IMR-90 (cell line): ENCODE measurements at regions not wholly inside any gene's neighbourhood (a gene's known extent, or its start where the extent isn't known, plus 50 kb on each side); places are given as distances from the start of the nearest gene placed in this dataset.

Source experiments
- ATAC-seq: fragments of 200-7000 bp; cut with Tn5 transposase; 2 replicates; pipeline ENCODE4 v1.9.1; 2020; ENCODE audit warnings: low read depth, mild to moderate bottlenecking, moderate library complexity
- BruUV-seq: library from RNA; stranded (reverse); fragments of 400-500 nt; replicated peaks from 2 replicates; lab custom pipeline; 2021; lab: Mats Ljungman, UMichigan
- CTCF ChIA-PET: fragments of 300-600 bp; formaldehyde crosslinking; extraction: SDS; loops from one replicate; lab custom pipeline; 2021; ENCODE audit warnings: antibody characterized with exemption; lab: Yijun Ruan, JAX
- POLR2A ChIA-PET: fragments of 300-600 bp; sonication (Branson Sonifier 250); formaldehyde crosslinking; loops from one replicate; lab custom pipeline; 2022; ENCODE audit warnings: antibody characterized with exemption; ENCODE audit not compliant: unreplicated experiment; lab: Charles Lee
- DNase-seq: peaks from one replicate; pipeline ENCODE4 v3.0.0; 2013
- H2AFZ ChIP-seq: replicated peaks from 2 replicates; pipeline ENCODE3; 2013; ENCODE audit warnings: low read length, mild to moderate bottlenecking; ENCODE audit not compliant: poor library complexity
- H2AK5ac ChIP-seq: 2 replicates; pipeline ENCODE4 v1.6.1; 2013; ENCODE audit warnings: low read depth, low read length, inconsistent platforms
- H2AK9ac ChIP-seq: replicated peaks from 2 replicates; pipeline ENCODE3; 2013; ENCODE audit warnings: mild to moderate bottlenecking, low read depth, low read length, moderate library complexity; ENCODE audit not compliant: poor library complexity
- H2BK120ac ChIP-seq: 2 replicates; pipeline ENCODE4 v1.6.1; 2013; ENCODE audit warnings: low read depth, low read length, inconsistent platforms
- H2BK15ac ChIP-seq: 3 replicates; pipeline ENCODE4 v1.6.1; 2013; ENCODE audit warnings: low read depth, low read length, inconsistent platforms
- H2BK20ac ChIP-seq: 2 replicates; pipeline ENCODE4 v1.6.1; 2013; ENCODE audit warnings: low read depth, mild to moderate bottlenecking, inconsistent platforms, low read length, moderate library complexity
- H2BK5ac ChIP-seq: 2 replicates; pipeline ENCODE4 v1.6.1; 2013; ENCODE audit warnings: mild to moderate bottlenecking, low read depth, low read length, inconsistent platforms; ENCODE audit not compliant: poor library complexity, severe bottlenecking
- H3K14ac ChIP-seq: replicated peaks from 2 replicates; pipeline ENCODE4 v1.6.1; 2013; ENCODE audit warnings: low read depth, low read length, inconsistent platforms
- H3K18ac ChIP-seq: 2 replicates; pipeline ENCODE4 v1.6.1; 2013; ENCODE audit warnings: low read depth, low read length, control low read depth
- H3K23ac ChIP-seq: 2 replicates; pipeline ENCODE4 v1.6.1; 2013; ENCODE audit warnings: low read depth, low read length, inconsistent platforms
- H3K27ac ChIP-seq: 2 replicates; pipeline ENCODE4 v1.5.1; 2013; ENCODE audit warnings: mild to moderate bottlenecking, control low read depth, low read length; ENCODE audit not compliant: insufficient read depth
- H3K27me3 ChIP-seq: 2 replicates; pipeline ENCODE4 v1.6.1; 2013; ENCODE audit warnings: low read length; ENCODE audit not compliant: control insufficient read depth, insufficient read depth
- H3K36me3 ChIP-seq: 2 replicates; pipeline ENCODE4 v1.6.1; 2013; ENCODE audit warnings: low read length, mixed read lengths; ENCODE audit not compliant: control insufficient read depth, insufficient read depth
- H3K4ac ChIP-seq: 2 replicates; pipeline ENCODE4 v1.6.1; 2013; ENCODE audit warnings: low read depth, low read length, inconsistent platforms
- H3K4me1 ChIP-seq: 2 replicates; pipeline ENCODE4 v1.6.1; 2013; ENCODE audit warnings: low read length, mixed read lengths; ENCODE audit not compliant: control insufficient read depth, insufficient read depth
- H3K4me2 ChIP-seq: 2 replicates; pipeline ENCODE4 v1.6.1; 2013; ENCODE audit warnings: low read depth, mild to moderate bottlenecking, control low read depth, low read length, moderate library complexity
- H3K4me3 ChIP-seq: 2 replicates; pipeline ENCODE4 v1.5.1; 2013; ENCODE audit warnings: low read depth, mild to moderate bottlenecking, control low read depth, low read length, moderate library complexity; ENCODE audit not compliant: insufficient read depth
- H3K56ac ChIP-seq: 2 replicates; pipeline ENCODE4 v1.6.1; 2013; ENCODE audit warnings: low read length, inconsistent platforms; ENCODE audit not compliant: insufficient read depth; ENCODE audit errors: extremely low read depth
- H3K79me1 ChIP-seq, 2 experiments: 2 replicates each; pipeline ENCODE4 v1.6.1; 2013; ENCODE audit warnings: low read length in 2 of 2, inconsistent platforms in 1 of 2, low read depth in 1 of 2
- H3K9ac ChIP-seq: 2 replicates; pipeline ENCODE4 v1.6.1; 2013; ENCODE audit warnings: low read depth, low read length, control low read depth
- H3K9me1 ChIP-seq: 2 replicates; pipeline ENCODE4 v1.6.1; 2013; ENCODE audit warnings: low read length, inconsistent platforms; ENCODE audit not compliant: insufficient read depth
- H3K9me3 ChIP-seq: 2 replicates; pipeline ENCODE4 v1.6.1; 2013; ENCODE audit warnings: low read length; ENCODE audit not compliant: control insufficient read depth, insufficient read depth
- H4K20me1 ChIP-seq: 2 replicates; pipeline ENCODE4 v1.6.1; 2013; ENCODE audit warnings: low read length, inconsistent platforms; ENCODE audit not compliant: insufficient read depth
- H4K5ac ChIP-seq: 2 replicates; pipeline ENCODE4 v1.6.1; 2013; ENCODE audit warnings: mild to moderate bottlenecking, low read depth, low read length, control low read depth
- H4K8ac ChIP-seq, 2 experiments: 2 replicates each; pipeline ENCODE4 v1.6.1; 2013; ENCODE audit warnings: low read depth in 2 of 2, low read length in 2 of 2, control low read depth in 1 of 2, inconsistent platforms in 1 of 2
- H4K91ac ChIP-seq: 2 replicates; pipeline ENCODE4 v1.6.1; 2013; ENCODE audit warnings: low read depth, low read length, inconsistent platforms; ENCODE audit not compliant: insufficient read depth
- BHLHE40 ChIP-seq: fragments of 150-350 bp; IDR thresholded peaks from 2 replicates; pipeline ENCODE4 v1.6.1; 2016; ENCODE audit warnings: mild to moderate bottlenecking, low read depth, low read length
- CEBPB ChIP-seq: IDR thresholded peaks from 2 replicates; pipeline ENCODE4 v1.6.1; 2012; ENCODE audit warnings: low read depth, low read length, improper control_type of control experiment
- CHD1 ChIP-seq: IDR thresholded peaks from 2 replicates; pipeline ENCODE4 v1.6.1; 2012; ENCODE audit warnings: low read depth, low read length, improper control_type of control experiment
- FOS ChIP-seq: fragments of 150-350 bp; IDR thresholded peaks from 2 replicates; pipeline ENCODE4 v1.6.1; 2016; ENCODE audit warnings: low read depth, low read length
- MAFK ChIP-seq: IDR thresholded peaks from 2 replicates; pipeline ENCODE4 v1.6.1; 2012; ENCODE audit warnings: low read depth, low read length, improper control_type of control experiment
- MAZ ChIP-seq: IDR thresholded peaks from 2 replicates; pipeline ENCODE4 v1.6.1; 2012; ENCODE audit warnings: low read depth, mild to moderate bottlenecking, low read length, improper control_type of control experiment, moderate library complexity, borderline replicate concordance
- NFE2L2 ChIP-seq: fragments of 150-350 bp; IDR thresholded peaks from 2 replicates; pipeline ENCODE4 v1.6.1; 2016; ENCODE audit warnings: low read depth, mild to moderate bottlenecking, low read length
- RAD21 ChIP-seq: IDR thresholded peaks from 2 replicates; pipeline ENCODE4 v1.6.1; 2012; ENCODE audit warnings: low read length, improper control_type of control experiment
- RFX5 ChIP-seq: IDR thresholded peaks from 2 replicates; pipeline ENCODE4 v1.8.0; 2012; ENCODE audit warnings: low read depth, mild to moderate bottlenecking, low read length, moderate library complexity
- SMC3 ChIP-seq: fragments of 150-350 bp; IDR thresholded peaks from 2 replicates; pipeline ENCODE4 v1.6.1; 2016; ENCODE audit warnings: low read depth, mild to moderate bottlenecking, antibody characterized with exemption, low read length, moderate library complexity
- WGBS, 2 experiments: methylation state at CpG; one replicate each; pipeline versions ENCODE4 v1.1.5 to v1.1.7; 2013; ENCODE audit warnings: missing lambda C conversion rate in 2 of 2; ENCODE audit not compliant: insufficient read length in 1 of 2; ENCODE audit errors: extremely low coverage in 2 of 2; 5-methylcytosine and 5-hydroxymethylcytosine counted together
- dilution Hi-C: fragments of 300-500 bp; cut with HindIII; formaldehyde crosslinking; loops from one replicate; pipeline ENCODE4 v1.14.3; 2018; ENCODE audit warnings: low sequenced_read_pairs; ENCODE audit not compliant: unreplicated experiment
- in situ Hi-C: fragments of 300-500 bp; cut with MboI; formaldehyde crosslinking; loops from 3 replicates; pipeline ENCODE4 v1.14.3; 2019; ENCODE audit warnings: low sequenced_read_pairs, inconsistent platforms, mixed read lengths
- intact Hi-C: fragments of 100-400 bp; cut with micrococcal nuclease; formaldehyde crosslinking; loops from 2 replicates; pipeline ENCODE4 v1.10.0; 2022
- TF ChIP-seq, protein P1 (sequence below): fragments of 150-350 bp; IDR thresholded peaks from 2 replicates; pipeline ENCODE4 v1.6.1; 2017; ENCODE audit warnings: mild to moderate bottlenecking, antibody characterized with exemption, low read length, low read depth
- TF ChIP-seq, protein P2 (sequence below): conservative IDR thresholded peaks from 2 replicates; pipeline ENCODE4 v1.5.1; 2012; ENCODE audit warnings: mild to moderate bottlenecking, low read depth, low read length, improper control_type of control experiment
- TF ChIP-seq, protein P3 (sequence below): fragments of 150-350 bp; IDR thresholded peaks from 2 replicates; pipeline ENCODE4 v1.6.1; 2016; ENCODE audit warnings: low read depth, mild to moderate bottlenecking, low read length, moderate library complexity, borderline replicate concordance

GRCh38 chr3:103818398-103818797, 1383.6 kb downstream of the ZPLD1 start:
- H3K23ac ChIP-seq, result no peak overlapping the region
- H3K18ac ChIP-seq, result no peak overlapping the region
- H3K4me2 ChIP-seq, result no peak overlapping the region
- in situ Hi-C loops, result no loop called here
- no peaks in the 10 kb centered on the region for H3K27me3 ChIP-seq
- H2AK5ac ChIP-seq, result no peak overlapping the region
- H3K9me1 ChIP-seq, result no peaks in the 10 kb centered on the region
- no peak overlapping the region for H3K27ac ChIP-seq
- no peaks in the 10 kb centered on the region for H4K20me1 ChIP-seq
- TF ChIP-seq RAD21, result no peak
- TF ChIP-seq, protein P1, sequence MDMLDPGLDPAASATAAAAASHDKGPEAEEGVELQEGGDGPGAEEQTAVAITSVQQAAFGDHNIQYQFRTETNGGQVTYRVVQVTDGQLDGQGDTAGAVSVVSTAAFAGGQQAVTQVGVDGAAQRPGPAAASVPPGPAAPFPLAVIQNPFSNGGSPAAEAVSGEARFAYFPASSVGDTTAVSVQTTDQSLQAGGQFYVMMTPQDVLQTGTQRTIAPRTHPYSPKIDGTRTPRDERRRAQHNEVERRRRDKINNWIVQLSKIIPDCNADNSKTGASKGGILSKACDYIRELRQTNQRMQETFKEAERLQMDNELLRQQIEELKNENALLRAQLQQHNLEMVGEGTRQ, result no peak
- no peak for TF ChIP-seq BHLHE40
- no peak for TF ChIP-seq CHD1
- no peak for TF ChIP-seq FOS
- no peak for TF ChIP-seq MAFK
- TF ChIP-seq CEBPB, result no peak
- TF ChIP-seq MAZ, result no peak
- TF ChIP-seq NFE2L2, result no peak
- no peak for TF ChIP-seq SMC3
- no peak for TF ChIP-seq RFX5
- TF ChIP-seq, protein P2, sequence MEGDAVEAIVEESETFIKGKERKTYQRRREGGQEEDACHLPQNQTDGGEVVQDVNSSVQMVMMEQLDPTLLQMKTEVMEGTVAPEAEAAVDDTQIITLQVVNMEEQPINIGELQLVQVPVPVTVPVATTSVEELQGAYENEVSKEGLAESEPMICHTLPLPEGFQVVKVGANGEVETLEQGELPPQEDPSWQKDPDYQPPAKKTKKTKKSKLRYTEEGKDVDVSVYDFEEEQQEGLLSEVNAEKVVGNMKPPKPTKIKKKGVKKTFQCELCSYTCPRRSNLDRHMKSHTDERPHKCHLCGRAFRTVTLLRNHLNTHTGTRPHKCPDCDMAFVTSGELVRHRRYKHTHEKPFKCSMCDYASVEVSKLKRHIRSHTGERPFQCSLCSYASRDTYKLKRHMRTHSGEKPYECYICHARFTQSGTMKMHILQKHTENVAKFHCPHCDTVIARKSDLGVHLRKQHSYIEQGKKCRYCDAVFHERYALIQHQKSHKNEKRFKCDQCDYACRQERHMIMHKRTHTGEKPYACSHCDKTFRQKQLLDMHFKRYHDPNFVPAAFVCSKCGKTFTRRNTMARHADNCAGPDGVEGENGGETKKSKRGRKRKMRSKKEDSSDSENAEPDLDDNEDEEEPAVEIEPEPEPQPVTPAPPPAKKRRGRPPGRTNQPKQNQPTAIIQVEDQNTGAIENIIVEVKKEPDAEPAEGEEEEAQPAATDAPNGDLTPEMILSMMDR, result no peak
- TF ChIP-seq, protein P3, sequence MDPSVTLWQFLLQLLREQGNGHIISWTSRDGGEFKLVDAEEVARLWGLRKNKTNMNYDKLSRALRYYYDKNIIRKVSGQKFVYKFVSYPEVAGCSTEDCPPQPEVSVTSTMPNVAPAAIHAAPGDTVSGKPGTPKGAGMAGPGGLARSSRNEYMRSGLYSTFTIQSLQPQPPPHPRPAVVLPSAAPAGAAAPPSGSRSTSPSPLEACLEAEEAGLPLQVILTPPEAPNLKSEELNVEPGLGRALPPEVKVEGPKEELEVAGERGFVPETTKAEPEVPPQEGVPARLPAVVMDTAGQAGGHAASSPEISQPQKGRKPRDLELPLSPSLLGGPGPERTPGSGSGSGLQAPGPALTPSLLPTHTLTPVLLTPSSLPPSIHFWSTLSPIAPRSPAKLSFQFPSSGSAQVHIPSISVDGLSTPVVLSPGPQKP, result no peak
- BruUV-seq, result no TSS peak
- H2AK9ac ChIP-seq, result no peak overlapping the region
- no peak overlapping the region for H2BK20ac ChIP-seq
- ATAC-seq, result no peak
- no peak overlapping the region for H3K9ac ChIP-seq
- H3K4me3 ChIP-seq, result no peak overlapping the region
- H2BK5ac ChIP-seq, result no peak overlapping the region
- DNase-seq, result no peak
- H3K56ac ChIP-seq, result no peak overlapping the region
- WGBS, 2 experiments, result no CpG with 5 or more reads among the region's 3 CpGs
- no peak overlapping the region for H2BK120ac ChIP-seq
- no peaks in the 10 kb centered on the region for H3K36me3 ChIP-seq
- no peak overlapping the region for H3K4ac ChIP-seq
- H2AFZ ChIP-seq, result no peak overlapping the region
- H4K8ac ChIP-seq, result no peak overlapping the region
- no peak overlapping the region for H4K91ac ChIP-seq
- CTCF ChIA-PET, result no interaction called here
- H3K9me3 ChIP-seq, result no peaks in the 10 kb centered on the region
- intact Hi-C loops, result no loop called here
- no peaks in the 10 kb centered on the region for H3K4me1 ChIP-seq
- dilution Hi-C loops, result no loop called here
- POLR2A ChIA-PET, result no interaction called here
- no peak overlapping the region for H2BK15ac ChIP-seq
- no peaks in the 10 kb centered on the region for H3K79me1 ChIP-seq
- no peak overlapping the region for H4K5ac ChIP-seq
- no peak overlapping the region for H3K14ac ChIP-seq
